Naive thymus-derived CD8-positive, alpha-beta T cell (primary cell): ENCODE measurements at regions not wholly inside any gene's neighbourhood (a gene's known extent, or its start where the extent isn't known, plus 50 kb on each side); places are given as distances from the start of the nearest gene placed in this dataset.

Experiments
- ATAC-seq, 2 donors: fragments of 150-1000 bp; cut with Tn5 transposase in 1 of 2; sonication (Bioruptor Pico), chemical (Tn5 transposase) in 1 of 2; 1 replicate in 1 of 2; 2 replicates in 1 of 2; pipeline ENCODE4 v1.10.0; 2021; ENCODE audit warnings: mild to moderate bottlenecking in 2 of 2, moderate library complexity in 2 of 2
- POLR2A ChIA-PET: fragments of 350-600 bp; sonication (Branson Sonifier 250); formaldehyde crosslinking; loops from one replicate; lab custom pipeline; 2021; ENCODE audit warnings: antibody characterized with exemption; lab: Charles Lee
- DNase-seq, 10 donors: peaks; one replicate each; pipeline versions ENCODE4 v3.0.0 to v3.0.0-alpha.2; 2020 to 2022
- H3K27ac Mint-ChIP-seq, 10 donors: one replicate each; pipeline ENCODE4 v1.8.0; 2020 to 2022; ENCODE audit warnings: mild to moderate bottlenecking in 10 of 10, mixed read lengths in 10 of 10, moderate library complexity in 4 of 10, inconsistent platforms in 1 of 10
- H3K27me3 Mint-ChIP-seq, 5 donors: one replicate each; pipeline ENCODE4 v1.8.0; 2021 to 2022; ENCODE audit warnings: mixed read lengths in 5 of 5
- H3K36me3 Mint-ChIP-seq, 3 donors: one replicate each; pipeline ENCODE4 v1.8.0; 2020 to 2022; ENCODE audit warnings: mixed read lengths in 3 of 3, mild to moderate bottlenecking in 2 of 3, inconsistent platforms in 1 of 3
- H3K4me1 Mint-ChIP-seq, 4 donors: one replicate each; pipeline ENCODE4 v1.8.0; 2021 to 2022; ENCODE audit warnings: mixed read lengths in 4 of 4
- H3K4me3 Mint-ChIP-seq, 10 donors: one replicate each; pipeline ENCODE4 v1.8.0; 2020 to 2022; ENCODE audit warnings: mild to moderate bottlenecking in 10 of 10, mixed read lengths in 10 of 10, moderate library complexity in 6 of 10, inconsistent platforms in 1 of 10
- H3K9me3 Mint-ChIP-seq, 9 donors: one replicate each; pipeline ENCODE4 v1.8.0; 2020 to 2022; ENCODE audit warnings: mixed read lengths in 9 of 9, mild to moderate bottlenecking in 3 of 9, inconsistent platforms in 1 of 9, moderate library complexity in 1 of 9

GRCh38 chr13:40333226-40333625 lies 333.2 kb downstream of the FOXO1 start:
- POLR2A ChIA-PET: no interaction called here
- no peak overlapping the region for H3K27ac Mint-ChIP-seq
- H3K4me1 Mint-ChIP-seq: peaks cover 28 to 39% (median 33%) of the 10 kb centered on the region in 4 donors
- H3K4me3 Mint-ChIP-seq: no peak overlapping the region
- ATAC-seq (no peak), DNase-seq (no peak)
- no peaks in the 10 kb centered on the region for H3K36me3 Mint-ChIP-seq
- H3K27me3 Mint-ChIP-seq: no peaks in the 10 kb centered on the region
- H3K9me3 Mint-ChIP-seq: no peaks in the 10 kb centered on the region

GRCh38 chr13:40334031-40334430 lies 332.4 kb downstream of the FOXO1 start:
- DNase-seq (no peak), ATAC-seq (no peak)
- Mint-ChIP-seq H3K4me1 (peaks cover 28 to 41% (median 35%) of the 10 kb centered on the region in 4 donors), H3K27ac (peak overlapping the region in 2 of 10 donors; percentile 20 to 39), H3K36me3 (no peaks in the 10 kb centered on the region), H3K9me3 (no peaks in the 10 kb centered on the region), H3K27me3 (no peaks in the 10 kb centered on the region), H3K4me3 (no peak overlapping the region)
- POLR2A ChIA-PET: no interaction called here

DNA sequence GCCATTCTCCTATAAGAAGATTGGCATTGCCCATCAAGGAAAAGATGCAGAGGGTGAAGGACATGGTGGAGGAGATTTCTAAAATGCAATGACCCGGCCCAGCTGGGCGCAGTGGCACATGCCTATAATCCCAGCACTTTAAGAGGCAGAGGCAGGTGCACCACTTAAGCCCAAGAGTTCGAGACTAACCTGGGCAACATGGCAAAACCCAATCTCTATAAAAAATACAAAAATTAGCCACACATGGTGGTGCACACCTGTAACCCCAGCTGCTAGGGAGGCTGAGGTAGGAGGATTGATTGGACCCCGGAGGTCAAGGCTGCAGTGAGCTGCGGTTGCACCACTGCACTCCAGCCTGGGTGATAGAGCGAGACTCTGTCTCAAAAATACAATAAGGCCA lies 331.8 kb downstream of the FOXO1 start:
- POLR2A ChIA-PET: no interaction called here

DNA sequence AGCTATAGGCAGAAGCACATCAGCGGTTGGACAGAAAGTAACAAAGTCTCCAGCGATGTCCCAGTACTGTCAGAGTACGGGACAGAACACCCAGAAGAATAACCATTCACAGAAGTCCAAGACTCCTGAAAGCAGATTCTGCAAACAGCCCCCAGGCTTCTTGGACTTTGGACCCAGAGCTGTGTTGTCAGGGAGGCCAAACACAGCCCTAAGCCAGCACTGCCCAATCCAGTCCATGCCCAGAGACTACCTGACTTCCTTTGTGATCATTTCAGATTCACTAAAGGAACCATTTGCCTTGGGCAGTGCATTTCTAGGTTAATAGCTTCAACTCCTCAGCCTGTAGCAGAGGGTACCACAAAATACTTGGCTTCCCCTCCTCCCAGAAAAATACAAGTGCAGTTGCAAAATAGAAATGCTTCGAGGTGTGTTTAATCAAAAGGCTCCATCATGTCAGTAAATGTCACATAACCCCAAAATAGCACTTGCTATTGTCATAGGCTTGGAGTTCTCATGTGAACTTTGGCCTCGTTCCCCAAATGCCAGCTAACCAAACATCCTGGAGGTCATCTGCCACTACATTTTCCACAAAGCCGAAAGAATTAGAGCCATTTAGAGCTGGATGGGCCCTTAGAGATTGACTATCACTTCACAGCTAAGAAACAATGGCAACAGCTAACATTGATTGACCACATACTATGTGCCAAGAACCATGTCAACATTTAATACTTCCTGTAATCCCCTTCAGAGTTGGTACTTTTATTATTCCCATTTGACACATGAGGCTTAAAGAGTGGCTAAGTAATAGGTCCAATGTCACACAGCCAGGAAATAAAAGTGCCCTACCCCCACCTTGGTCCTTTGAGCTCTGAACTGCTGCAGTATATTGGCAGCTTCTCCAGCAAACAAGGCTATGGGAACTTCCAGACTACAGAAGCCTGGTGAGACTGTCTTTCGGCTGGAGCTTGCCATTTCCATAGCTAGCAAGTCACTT lies 329.9 kb downstream of the FOXO1 start:
- DNase-seq: peak in 1 of 10 donors; percentile 15
- peak overlapping the region in 5 of 10 donors; percentile 30 to 64 (median 57) for H3K27ac Mint-ChIP-seq
- peak overlapping the region in 4 of 10 donors; percentile 4 to 52 (median 32) for H3K4me3 Mint-ChIP-seq
- H3K4me1 Mint-ChIP-seq: peaks cover 25 to 39% (median 30%) of the 10 kb centered on the region in 4 donors
- ATAC-seq: peak in 1 of 2 donors; percentile 40
- H3K36me3 Mint-ChIP-seq: no peaks in the 10 kb centered on the region
- no peaks in the 10 kb centered on the region for H3K27me3 Mint-ChIP-seq
- H3K9me3 Mint-ChIP-seq: no peaks in the 10 kb centered on the region
- POLR2A ChIA-PET: interaction anchor here (0.6 to 1.2 kb wide), 3 partner anchors 28 to 330 kb away, joined by 3 to 4 read pairs (median 3); partner anchors contain the start of gene FOXO1

More for the DNA sequence above, 331.8 kb downstream of the FOXO1 start:
- no peak for DNase-seq
- Mint-ChIP-seq H3K27ac (no peak overlapping the region), H3K27me3 (no peaks in the 10 kb centered on the region), H3K4me1 (peaks cover 28 to 41% (median 35%) of the 10 kb centered on the region in 4 donors), H3K9me3 (no peaks in the 10 kb centered on the region), H3K36me3 (no peaks in the 10 kb centered on the region), H3K4me3 (no peak overlapping the region)
- no peak for ATAC-seq

- no peaks in the 10 kb centered on the region for H3K36me3 Mint-ChIP-seq
- ATAC-seq: no peak
- POLR2A ChIA-PET: interaction anchor here (0.6 to 1.2 kb wide), 3 partner anchors 83 to 329 kb away, joined by 3 read pairs; partner anchors contain the start of gene FOXO1
- no peaks in the 10 kb centered on the region for H3K9me3 Mint-ChIP-seq
- H3K27me3 Mint-ChIP-seq: no peaks in the 10 kb centered on the region
- peak overlapping the region in 6 of 10 donors; percentile 8 to 79 (median 45) for H3K27ac Mint-ChIP-seq
- no peak for DNase-seq
- peaks cover 22 to 33% (median 25%) of the 10 kb centered on the region in 4 donors for H3K4me1 Mint-ChIP-seq
- H3K4me3 Mint-ChIP-seq: no peak overlapping the region
Observed at GRCh38 chr13:40337651-40338050, 328.8 kb downstream of the FOXO1 start.

DNA sequence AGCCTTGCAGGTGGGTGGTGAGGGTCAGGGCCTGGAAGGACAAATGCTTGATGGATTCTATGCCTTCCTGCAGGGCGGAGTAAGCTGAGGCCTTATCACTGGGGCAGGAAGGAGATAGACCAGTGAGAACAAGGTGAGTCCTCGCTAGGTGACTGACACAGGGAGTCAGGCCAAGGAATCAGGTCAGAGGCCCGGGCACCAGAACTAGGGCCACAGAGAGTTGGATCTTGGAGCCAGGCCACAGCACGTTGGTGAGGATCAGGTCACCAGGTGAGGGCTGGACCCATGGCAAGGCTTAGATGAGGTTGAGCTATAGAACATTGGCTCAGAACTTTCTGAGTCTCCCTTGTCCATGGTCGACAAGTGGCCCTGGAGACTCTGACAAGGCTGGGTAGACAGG lies 328.2 kb downstream of the FOXO1 start:
- H3K27ac Mint-ChIP-seq: peak overlapping the region in 1 of 10 donors; percentile 23
- POLR2A ChIA-PET: interaction anchor here (0.5 to 1.2 kb wide), 3 partner anchors 82 to 351 kb away, joined by 3 to 5 read pairs (median 3); no protein-coding TSS in a partner anchor

GRCh38 chr13:40340368-40341095 lies 325.9 kb downstream of the FOXO1 start:
- POLR2A ChIA-PET: interaction anchor here (0.6 kb wide), 1 partner anchor 135 kb away, joined by 3 read pairs; no protein-coding TSS in a partner anchor
- Mint-ChIP-seq H3K27ac (peak overlapping the region in 1 of 10 donors; percentile 7), H3K4me1 (peaks cover 20 to 41% (median 28%) of the 10 kb centered on the region in 4 donors), H3K36me3 (no peaks in the 10 kb centered on the region), H3K9me3 (no peaks in the 10 kb centered on the region), H3K27me3 (no peaks in the 10 kb centered on the region), H3K4me3 (no peak overlapping the region)
- DNase-seq (no peak), ATAC-seq (no peak)

More for the DNA sequence above, 328.2 kb downstream of the FOXO1 start:
- Mint-ChIP-seq H3K36me3 (no peaks in the 10 kb centered on the region), H3K4me1 (peaks cover 21 to 32% (median 25%) of the 10 kb centered on the region in 4 donors), H3K9me3 (no peaks in the 10 kb centered on the region), H3K27me3 (no peaks in the 10 kb centered on the region), H3K4me3 (no peak overlapping the region)
- ATAC-seq (no peak), DNase-seq (no peak)

DNA sequence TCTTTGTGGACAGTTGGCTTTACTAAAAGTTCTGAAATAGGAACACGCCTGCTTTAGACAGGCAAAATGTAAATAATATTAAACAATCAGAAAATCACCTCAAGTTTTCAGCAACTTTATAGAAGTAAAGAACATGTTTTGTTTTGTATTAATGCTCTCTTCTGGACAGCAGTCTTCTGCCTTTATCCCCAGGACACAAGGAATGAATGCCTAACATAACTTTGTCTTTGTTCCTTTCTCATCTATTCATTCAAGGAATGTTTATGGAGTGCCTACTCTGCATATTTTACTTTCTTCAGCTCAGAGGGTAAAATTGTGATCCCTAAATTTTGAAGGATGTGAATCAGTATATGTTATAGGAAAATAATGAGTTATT lies 325.4 kb downstream of the FOXO1 start:
- POLR2A ChIA-PET: interaction anchor here (0.6 kb wide), 1 partner anchor 136 kb away, joined by 3 read pairs; no protein-coding TSS in a partner anchor
- ATAC-seq (no peak), DNase-seq (no peak)
- Mint-ChIP-seq H3K27me3 (no peaks in the 10 kb centered on the region), H3K4me3 (no peak overlapping the region), H3K36me3 (no peaks in the 10 kb centered on the region), H3K9me3 (no peaks in the 10 kb centered on the region), H3K27ac (no peak overlapping the region), H3K4me1 (peaks cover 20 to 44% (median 25%) of the 10 kb centered on the region in 4 donors)

- H3K27me3 Mint-ChIP-seq: no peaks in the 10 kb centered on the region
- POLR2A ChIA-PET: interaction anchor here (1.1 kb wide), 1 partner anchor 324 kb away, joined by 4 read pairs; no protein-coding TSS in a partner anchor
Observed at GRCh38 chr13:40341501-40341900, 324.9 kb downstream of the FOXO1 start.

GRCh38 chr13:40342461-40342860 lies 324.0 kb downstream of the FOXO1 start:
- POLR2A ChIA-PET: interaction anchor here (1.1 kb wide), 1 partner anchor 323 kb away, joined by 4 read pairs; no protein-coding TSS in a partner anchor
- H3K4me1 Mint-ChIP-seq: peaks cover 8 to 35% (median 14%) of the 10 kb centered on the region in 4 donors
- no peak for ATAC-seq
- no peak for DNase-seq
- H3K36me3 Mint-ChIP-seq: no peaks in the 10 kb centered on the region
- no peaks in the 10 kb centered on the region for H3K27me3 Mint-ChIP-seq
- H3K27ac Mint-ChIP-seq: peak overlapping the region in 3 of 10 donors; percentile 9 to 66 (median 15)
- H3K9me3 Mint-ChIP-seq: no peaks in the 10 kb centered on the region
- H3K4me3 Mint-ChIP-seq: no peak overlapping the region

More at GRCh38 chr13:40341501-40341900, 324.9 kb downstream of the FOXO1 start:
- ATAC-seq: no peak
- H3K4me3 Mint-ChIP-seq: no peak overlapping the region
- no peaks in the 10 kb centered on the region for H3K36me3 Mint-ChIP-seq
- DNase-seq: no peak
- H3K4me1 Mint-ChIP-seq: peaks cover 17 to 44% (median 22%) of the 10 kb centered on the region in 4 donors
- no peak overlapping the region for H3K27ac Mint-ChIP-seq
- H3K9me3 Mint-ChIP-seq: no peaks in the 10 kb centered on the region

GRCh38 chr13:40342901-40343300 lies 323.5 kb downstream of the FOXO1 start:
- no peaks in the 10 kb centered on the region for H3K27me3 Mint-ChIP-seq
- H3K27ac Mint-ChIP-seq: peak overlapping the region in 2 of 10 donors; percentile 9 to 15
- peaks cover 3 to 30% (median 10%) of the 10 kb centered on the region in 4 donors for H3K4me1 Mint-ChIP-seq
- H3K9me3 Mint-ChIP-seq: no peaks in the 10 kb centered on the region
- no peaks in the 10 kb centered on the region for H3K36me3 Mint-ChIP-seq
- POLR2A ChIA-PET: no interaction called here
- no peak for DNase-seq
- no peak for ATAC-seq
- no peak overlapping the region for H3K4me3 Mint-ChIP-seq

GRCh38 chr13:40343550-40344269 lies 322.7 kb downstream of the FOXO1 start:
- DNase-seq: no peak
- Mint-ChIP-seq H3K27me3 (no peaks in the 10 kb centered on the region), H3K27ac (peak overlapping the region in 1 of 10 donors; percentile 80), H3K9me3 (no peaks in the 10 kb centered on the region), H3K36me3 (no peaks in the 10 kb centered on the region), H3K4me1 (peaks cover 3 to 27% (median 9%) of the 10 kb centered on the region in 4 donors), H3K4me3 (no peak overlapping the region)
- ATAC-seq: no peak
- POLR2A ChIA-PET: no interaction called here
